Fibroblast of mammary gland (primary cell): ENCODE measurements at regions not wholly inside any gene's neighbourhood (a gene's known extent, or its start where the extent isn't known, plus 50 kb on each side); places are given as distances from the start of the nearest gene placed in this dataset.

Experiments
- DNase-seq: peaks from one replicate; pipeline ENCODE4 v3.0.0-alpha.2; 2010; ENCODE audit warnings: low read depth
- H3K4me3 ChIP-seq: 2 replicates; pipeline ENCODE4 v1.5.1; 2011; ENCODE audit warnings: low read depth, mild to moderate bottlenecking, low read length, moderate library complexity; ENCODE audit not compliant: control insufficient read depth
- CTCF ChIP-seq: conservative IDR thresholded peaks from 2 replicates; pipeline ENCODE4 v1.5.1; 2011; ENCODE audit warnings: low read depth, low read length, inconsistent platforms; ENCODE audit not compliant: control insufficient read depth, insufficient read depth

GRCh38 chr7:112994656-112995055 is 92.0 kb downstream of the GPR85 start:
- peak; percentile 84 for DNase-seq
- no peak overlapping the region for H3K4me3 ChIP-seq
- no peak for TF ChIP-seq CTCF

DNA sequence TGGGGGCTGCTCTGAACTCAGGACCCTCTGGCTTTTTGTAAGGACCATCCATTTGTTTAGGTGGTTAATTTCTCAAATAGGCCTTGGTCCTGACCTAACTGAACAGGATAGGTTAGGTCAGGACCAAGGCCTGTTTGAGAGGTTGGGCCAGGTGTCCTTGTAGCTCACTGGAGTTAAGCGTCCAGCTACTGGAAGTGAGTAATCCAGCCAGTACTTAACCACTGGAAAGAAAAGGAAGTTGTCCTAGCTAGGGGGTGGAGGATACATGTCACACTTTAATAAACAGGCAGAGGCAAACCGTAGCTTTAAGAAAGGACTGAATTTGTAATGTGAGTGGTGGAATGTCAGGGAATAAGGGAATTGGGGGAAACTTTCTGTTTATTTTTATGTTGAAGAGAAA is 96.0 kb downstream of the GPR85 start:
- no peak for TF ChIP-seq CTCF
- H3K4me3 ChIP-seq, result no peak overlapping the region
- peak; percentile 62 for DNase-seq

- no peak for TF ChIP-seq CTCF
- peak; percentile 12 for DNase-seq
- H3K4me3 ChIP-seq, result no peak overlapping the region
Observed at GRCh38 chr7:112989531-112989930, 97.1 kb downstream of the GPR85 start.

- DNase-seq, result no peak
- no peak for TF ChIP-seq CTCF
- H3K4me3 ChIP-seq, result no peak overlapping the region
Observed at GRCh38 chr7:112987171-112987570, 99.5 kb downstream of the GPR85 start.

DNA sequence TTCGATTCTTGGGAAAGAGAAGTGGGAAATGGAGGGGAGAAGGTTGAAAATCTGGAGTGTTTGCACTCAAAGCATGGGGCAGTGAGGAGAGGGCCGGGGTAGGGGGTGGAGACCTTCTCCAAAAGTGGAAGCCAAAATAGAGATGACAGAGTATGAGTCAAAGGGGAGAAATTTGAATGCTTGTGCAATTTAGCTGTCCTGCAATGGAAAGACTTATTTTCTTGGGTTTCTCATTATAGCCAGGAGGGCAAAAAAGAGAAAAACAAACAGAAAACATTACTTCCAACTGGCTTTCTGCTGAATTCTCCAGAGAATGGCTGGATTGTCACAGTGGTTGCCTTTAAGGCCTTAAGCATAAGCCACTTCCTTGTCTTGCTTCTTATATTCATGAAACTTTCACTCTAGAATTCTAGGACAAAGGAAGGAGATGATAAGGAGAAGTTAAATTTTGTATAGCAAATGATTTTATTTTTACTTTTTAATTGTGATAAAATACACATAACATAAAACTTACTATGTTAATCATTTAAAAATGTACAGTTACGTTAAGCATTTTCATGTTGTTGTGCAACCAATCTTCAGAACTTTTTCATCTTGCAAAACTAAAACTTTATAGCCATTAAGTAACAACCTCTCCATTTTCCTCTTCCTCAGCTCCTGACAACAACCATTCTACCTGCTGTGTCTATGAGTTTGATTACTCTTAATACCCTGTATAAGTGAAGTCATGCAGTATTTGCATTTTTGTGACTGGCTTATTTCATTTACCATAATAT is 100.2 kb downstream of the GPR85 start:
- DNase-seq, result peak; percentile 80
- no peak overlapping the region for H3K4me3 ChIP-seq
- no peak for TF ChIP-seq CTCF

DNA sequence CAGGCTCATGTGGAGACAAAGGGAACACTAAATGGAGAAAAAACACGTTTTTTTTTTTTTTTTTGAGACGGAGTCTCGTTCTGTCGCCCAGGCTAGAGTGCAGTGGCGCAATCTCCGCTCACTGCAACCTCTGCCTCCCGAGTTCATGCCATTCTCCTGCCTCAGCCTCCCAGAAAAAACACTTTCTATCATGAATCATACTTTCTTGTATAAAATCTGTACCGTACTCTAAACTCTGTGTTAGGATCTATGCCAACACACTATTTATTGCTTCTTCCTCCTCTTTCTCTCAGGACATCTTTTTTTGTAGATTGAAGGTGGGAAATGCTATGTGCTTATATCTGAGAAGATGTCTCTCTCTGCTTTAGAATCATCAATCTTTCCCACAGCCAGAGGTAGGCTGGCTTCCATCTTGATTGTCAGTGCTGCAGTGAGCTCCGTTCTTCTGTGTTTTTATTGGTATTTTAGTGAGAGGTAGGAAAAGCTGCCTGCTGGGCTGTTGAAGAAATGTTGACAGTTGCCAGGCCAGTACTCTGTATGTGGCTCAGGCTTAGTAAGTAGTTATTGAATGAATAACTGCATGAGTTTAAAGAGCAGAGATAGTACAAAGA is 101.1 kb downstream of the GPR85 start:
- peak; percentile 85 for DNase-seq
- no peak for TF ChIP-seq CTCF
- peak overlapping the region; percentile 22 for H3K4me3 ChIP-seq
